GM19468 (cell line): ENCODE measurements at regions not wholly inside any gene's neighbourhood (a gene's known extent, or its start where the extent isn't known, plus 50 kb on each side); places are given as distances from the start of the nearest gene placed in this dataset.
"Not testable (repeated sequence)": the region's sequence is repeated elsewhere in the genome, so short reads cannot be mapped to it uniquely, and the experiment has no call there.

ENCODE experiments used
- ATAC-seq: cut with Tn5 transposase; IDR thresholded peaks from one replicate; pipeline ENCODE4 v1.9.1; 2021; ENCODE audit warnings: mild to moderate bottlenecking, moderate library complexity, moderate number of reproducible peaks; ENCODE audit not compliant: unreplicated experiment; ENCODE audit errors: extremely low read depth

GRCh38 chr15:44900796-44901195 is 55.7 kb upstream of the TERB2 start:
- not testable (repeated sequence) for ATAC-seq

GRCh38 chr15:44903281-44903680 is 53.2 kb upstream of the TERB2 start:
- not testable (repeated sequence) for ATAC-seq

- not testable (repeated sequence) for ATAC-seq
These were observed 51.7 kb upstream of the TERB2 start for GRCh38 chr15:44904651-44905340.
